ENCODE measurements at regions not wholly inside any gene's neighbourhood (a gene's known extent, or its start where the extent isn't known, plus 50 kb on each side); places are given as distances from the start of the nearest gene placed in this dataset.

GRCh38 chr14:101096551-101096950 is 193.0 kb upstream of the RTL1 start:
- TF ChIP-seq, protein P1, sequence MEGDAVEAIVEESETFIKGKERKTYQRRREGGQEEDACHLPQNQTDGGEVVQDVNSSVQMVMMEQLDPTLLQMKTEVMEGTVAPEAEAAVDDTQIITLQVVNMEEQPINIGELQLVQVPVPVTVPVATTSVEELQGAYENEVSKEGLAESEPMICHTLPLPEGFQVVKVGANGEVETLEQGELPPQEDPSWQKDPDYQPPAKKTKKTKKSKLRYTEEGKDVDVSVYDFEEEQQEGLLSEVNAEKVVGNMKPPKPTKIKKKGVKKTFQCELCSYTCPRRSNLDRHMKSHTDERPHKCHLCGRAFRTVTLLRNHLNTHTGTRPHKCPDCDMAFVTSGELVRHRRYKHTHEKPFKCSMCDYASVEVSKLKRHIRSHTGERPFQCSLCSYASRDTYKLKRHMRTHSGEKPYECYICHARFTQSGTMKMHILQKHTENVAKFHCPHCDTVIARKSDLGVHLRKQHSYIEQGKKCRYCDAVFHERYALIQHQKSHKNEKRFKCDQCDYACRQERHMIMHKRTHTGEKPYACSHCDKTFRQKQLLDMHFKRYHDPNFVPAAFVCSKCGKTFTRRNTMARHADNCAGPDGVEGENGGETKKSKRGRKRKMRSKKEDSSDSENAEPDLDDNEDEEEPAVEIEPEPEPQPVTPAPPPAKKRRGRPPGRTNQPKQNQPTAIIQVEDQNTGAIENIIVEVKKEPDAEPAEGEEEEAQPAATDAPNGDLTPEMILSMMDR (conservative IDR thresholded peaks at IDR 0.05; ENCODE audit: low read length), result no peak
- no peak for TF ChIP-seq EZH2phosphoT487 (IDR thresholded peaks at IDR 0.05; ENCODE audit: borderline replicate concordance, low read depth, low read length)

Data from OCI-LY7 (cell line).